Adrenal gland (tissue), 5 donors: ENCODE measurements at regions not wholly inside any gene's neighbourhood (a gene's known extent, or its start where the extent isn't known, plus 50 kb on each side); places are given as distances from the start of the nearest gene placed in this dataset.

Source experiments
- POLR2A ChIP-seq, 2 donors: fragments of 450-650 bp; IDR thresholded peaks; one replicate each; pipeline ENCODE4 v1.6.1; 2017; ENCODE audit warnings: antibody characterized with exemption in 2 of 2, mild to moderate bottlenecking in 2 of 2, moderate library complexity in 1 of 2
- TF ChIP-seq, protein P1 (sequence below), 6 experiments: fragments of 450-650 bp in 4 of 6; fragments of 200-600 bp in 2 of 6; sonication (generic) in 1 of 6; IDR thresholded peaks; 1 replicate in 5 of 6; 2 replicates in 1 of 6; pipeline versions ENCODE4 v1.5.1 to v1.8.0; 2016 to 2021; ENCODE audit warnings: antibody characterized with exemption in 6 of 6, mild to moderate bottlenecking in 2 of 6, moderate library complexity in 1 of 6
- donor health status: DM: no; HTN: no; CAD: no.

DNA sequence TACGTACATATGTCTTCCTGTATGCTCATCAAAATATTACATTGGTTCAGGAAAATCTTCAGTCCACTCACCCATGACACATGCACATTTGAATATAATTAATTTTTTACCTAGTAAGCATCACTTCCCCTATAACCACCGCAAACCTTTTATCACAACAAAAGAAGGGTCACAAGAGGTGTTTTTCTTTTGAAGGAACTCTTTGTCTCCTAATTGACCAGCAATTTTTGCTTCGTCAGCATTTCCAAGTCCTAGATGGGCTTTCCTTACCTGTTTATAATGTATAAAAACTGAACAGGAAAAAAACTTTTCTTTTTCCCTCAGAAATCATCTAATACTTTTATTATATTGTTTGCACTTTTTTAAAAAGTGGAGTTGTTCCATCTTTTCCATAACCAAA lies 631.3 kb downstream of the PLA2G4A start:
- TF ChIP-seq, protein P1, sequence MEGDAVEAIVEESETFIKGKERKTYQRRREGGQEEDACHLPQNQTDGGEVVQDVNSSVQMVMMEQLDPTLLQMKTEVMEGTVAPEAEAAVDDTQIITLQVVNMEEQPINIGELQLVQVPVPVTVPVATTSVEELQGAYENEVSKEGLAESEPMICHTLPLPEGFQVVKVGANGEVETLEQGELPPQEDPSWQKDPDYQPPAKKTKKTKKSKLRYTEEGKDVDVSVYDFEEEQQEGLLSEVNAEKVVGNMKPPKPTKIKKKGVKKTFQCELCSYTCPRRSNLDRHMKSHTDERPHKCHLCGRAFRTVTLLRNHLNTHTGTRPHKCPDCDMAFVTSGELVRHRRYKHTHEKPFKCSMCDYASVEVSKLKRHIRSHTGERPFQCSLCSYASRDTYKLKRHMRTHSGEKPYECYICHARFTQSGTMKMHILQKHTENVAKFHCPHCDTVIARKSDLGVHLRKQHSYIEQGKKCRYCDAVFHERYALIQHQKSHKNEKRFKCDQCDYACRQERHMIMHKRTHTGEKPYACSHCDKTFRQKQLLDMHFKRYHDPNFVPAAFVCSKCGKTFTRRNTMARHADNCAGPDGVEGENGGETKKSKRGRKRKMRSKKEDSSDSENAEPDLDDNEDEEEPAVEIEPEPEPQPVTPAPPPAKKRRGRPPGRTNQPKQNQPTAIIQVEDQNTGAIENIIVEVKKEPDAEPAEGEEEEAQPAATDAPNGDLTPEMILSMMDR (IDR thresholded peaks at IDR 0.05) = no peak
- no peak for TF ChIP-seq POLR2A (IDR thresholded peaks at IDR 0.05)
